ENCODE measurements at regions not wholly inside any gene's neighbourhood (a gene's known extent, or its start where the extent isn't known, plus 50 kb on each side); places are given as distances from the start of the nearest gene placed in this dataset.

DNA sequence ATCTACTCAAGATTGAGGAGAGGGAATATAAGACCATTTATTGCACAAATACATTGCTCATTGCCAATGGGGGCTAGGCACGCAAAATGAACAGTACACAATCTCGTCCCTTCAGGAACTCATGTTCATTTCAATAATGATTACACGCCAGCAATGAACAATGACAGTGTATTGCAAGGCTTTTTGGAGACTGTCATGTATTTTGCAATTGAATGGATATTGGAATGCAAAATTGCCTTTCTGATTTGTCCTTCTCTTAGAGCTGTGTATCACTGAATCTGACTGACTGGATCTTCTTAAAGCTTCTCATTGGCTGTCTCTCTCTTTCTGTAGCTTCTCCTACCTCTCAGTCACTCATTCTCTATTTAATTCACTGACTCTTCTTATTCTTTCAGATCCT is 400.2 kb upstream of the DCN start:
- no peak for DNase-seq
- Histone ChIP-seq H3K36me3 (no peaks in the 10 kb centered on the region), H3K27ac (no peak overlapping the region), H3K9me3 (no peaks in the 10 kb centered on the region), H3K4me3 (no peak overlapping the region), H3K27me3 (no peaks in the 10 kb centered on the region), H3K4me1 (peaks cover 0 to 6% (median 5%) of the 10 kb centered on the region in 4 donors)
- no peak for TF ChIP-seq POLR2AphosphoS5 (IDR thresholded peaks at IDR 0.05)
- TF ChIP-seq, protein P1, sequence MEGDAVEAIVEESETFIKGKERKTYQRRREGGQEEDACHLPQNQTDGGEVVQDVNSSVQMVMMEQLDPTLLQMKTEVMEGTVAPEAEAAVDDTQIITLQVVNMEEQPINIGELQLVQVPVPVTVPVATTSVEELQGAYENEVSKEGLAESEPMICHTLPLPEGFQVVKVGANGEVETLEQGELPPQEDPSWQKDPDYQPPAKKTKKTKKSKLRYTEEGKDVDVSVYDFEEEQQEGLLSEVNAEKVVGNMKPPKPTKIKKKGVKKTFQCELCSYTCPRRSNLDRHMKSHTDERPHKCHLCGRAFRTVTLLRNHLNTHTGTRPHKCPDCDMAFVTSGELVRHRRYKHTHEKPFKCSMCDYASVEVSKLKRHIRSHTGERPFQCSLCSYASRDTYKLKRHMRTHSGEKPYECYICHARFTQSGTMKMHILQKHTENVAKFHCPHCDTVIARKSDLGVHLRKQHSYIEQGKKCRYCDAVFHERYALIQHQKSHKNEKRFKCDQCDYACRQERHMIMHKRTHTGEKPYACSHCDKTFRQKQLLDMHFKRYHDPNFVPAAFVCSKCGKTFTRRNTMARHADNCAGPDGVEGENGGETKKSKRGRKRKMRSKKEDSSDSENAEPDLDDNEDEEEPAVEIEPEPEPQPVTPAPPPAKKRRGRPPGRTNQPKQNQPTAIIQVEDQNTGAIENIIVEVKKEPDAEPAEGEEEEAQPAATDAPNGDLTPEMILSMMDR (IDR thresholded peaks at IDR 0.05) = no peak
- TF ChIP-seq POLR2A (IDR thresholded peaks at IDR 0.05) = no peak
- TF ChIP-seq EP300 (IDR thresholded peaks at IDR 0.05) = no peak
- WGBS, 2 donors = 93 to 96% methylated on average over 3 of the region's 3 CpGs
- ATAC-seq (ENCODE audit: low FRiP score in 2 of 2) = no peak

GRCh38 chr12:91579516-91580263 is 397.1 kb upstream of the DCN start:
- Histone ChIP-seq H3K9me3 (no peaks in the 10 kb centered on the region), H3K27me3 (no peaks in the 10 kb centered on the region), H3K36me3 (no peaks in the 10 kb centered on the region), H3K27ac (no peak overlapping the region), H3K4me3 (no peak overlapping the region), H3K4me1 (peaks cover 0 to 12% (median 5%) of the 10 kb centered on the region in 4 donors)
- ATAC-seq (ENCODE audit: low FRiP score in 2 of 2) = no peak
- TF ChIP-seq, protein P1 (IDR thresholded peaks at IDR 0.05) = no peak
- no peak for TF ChIP-seq POLR2AphosphoS5 (IDR thresholded peaks at IDR 0.05)
- WGBS, 2 donors = 56 to 60% methylated on average over 3 of the region's 3 CpGs
- no peak for DNase-seq

- Histone ChIP-seq H3K27ac (no peak overlapping the region), H3K4me3 (peak overlapping the region in 2 of 4 donors; percentile 18 to 32), H3K9me3 (no peaks in the 10 kb centered on the region), H3K27me3 (no peaks in the 10 kb centered on the region), H3K4me1 (peaks cover 0 to 12% (median 5%) of the 10 kb centered on the region in 4 donors), H3K36me3 (no peaks in the 10 kb centered on the region)
- DNase-seq = no peak
- TF ChIP-seq EP300 (IDR thresholded peaks at IDR 0.05) = no peak
- TF ChIP-seq POLR2AphosphoS5 (IDR thresholded peaks at IDR 0.05) = no peak
- TF ChIP-seq POLR2A (IDR thresholded peaks at IDR 0.05) = no peak
- TF ChIP-seq, protein P1 (IDR thresholded peaks at IDR 0.05) = peak; percentile 33 to 72 (median 64)
- peak in 1 of 2 donors; percentile 71 for ATAC-seq (ENCODE audit: low FRiP score in 2 of 2)
- 20 to 23% methylated on average over 7 of the region's 7 CpGs for WGBS, 2 donors
Measured at GRCh38 chr12:91577586-91578539, 395.2 kb upstream of the DCN start.

GRCh38 chr12:91576432-91576831 is 393.8 kb upstream of the DCN start:
- DNase-seq = no peak
- Histone ChIP-seq H3K27me3 (no peaks in the 10 kb centered on the region), H3K4me1 (peaks cover 0 to 12% (median 5%) of the 10 kb centered on the region in 4 donors), H3K27ac (no peak overlapping the region), H3K9me3 (no peaks in the 10 kb centered on the region), H3K4me3 (no peak overlapping the region), H3K36me3 (no peaks in the 10 kb centered on the region)
- WGBS, 2 donors = 94 to 96% methylated on average over 1 of the region's 1 CpG
- no peak for ATAC-seq (ENCODE audit: low FRiP score in 2 of 2)
- TF ChIP-seq, protein P1 (IDR thresholded peaks at IDR 0.05) = no peak
- no peak for TF ChIP-seq POLR2AphosphoS5 (IDR thresholded peaks at IDR 0.05)
- TF ChIP-seq EP300 (IDR thresholded peaks at IDR 0.05) = no peak
- TF ChIP-seq POLR2A (IDR thresholded peaks at IDR 0.05) = no peak
